Cardiac septum (tissue), 1 donor: ENCODE measurements at regions not wholly inside any gene's neighbourhood (a gene's known extent, or its start where the extent isn't known, plus 50 kb on each side); places are given as distances from the start of the nearest gene placed in this dataset.

ENCODE experiments used
- DNase-seq: peaks from one replicate; pipeline ENCODE4 v3.0.0-alpha.2; 2020; ENCODE audit warnings: low spot score
- intact Hi-C: fragments of 100-400 bp; cut with DNase I; formaldehyde crosslinking; loops from one replicate; pipeline ENCODE4 v1.14.0; 2022
- donor health status: DM: no; HTN: no; CAD: no.

DNA sequence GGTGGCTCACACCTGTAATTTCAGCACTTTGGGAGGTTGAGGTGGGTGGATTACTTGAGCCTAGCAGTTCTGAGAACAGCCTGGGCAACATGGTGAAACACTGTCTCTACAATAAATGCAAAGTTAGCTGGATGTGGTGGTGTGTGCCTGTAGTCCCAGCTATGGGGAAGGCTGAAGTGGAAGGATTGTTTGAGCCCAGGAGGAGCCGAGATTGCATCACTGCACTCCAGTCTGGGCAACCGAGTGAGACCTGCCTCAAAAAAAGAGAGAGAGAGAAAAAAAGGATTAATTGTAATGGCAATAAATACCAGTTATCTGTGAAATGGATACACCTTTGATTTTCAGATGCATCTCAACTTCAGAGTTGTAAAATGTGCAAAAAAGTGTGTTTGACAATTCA is 58.8 kb downstream of the SPRY1 start:
- DNase-seq: no peak
- intact Hi-C loops: no loop called here

DNA sequence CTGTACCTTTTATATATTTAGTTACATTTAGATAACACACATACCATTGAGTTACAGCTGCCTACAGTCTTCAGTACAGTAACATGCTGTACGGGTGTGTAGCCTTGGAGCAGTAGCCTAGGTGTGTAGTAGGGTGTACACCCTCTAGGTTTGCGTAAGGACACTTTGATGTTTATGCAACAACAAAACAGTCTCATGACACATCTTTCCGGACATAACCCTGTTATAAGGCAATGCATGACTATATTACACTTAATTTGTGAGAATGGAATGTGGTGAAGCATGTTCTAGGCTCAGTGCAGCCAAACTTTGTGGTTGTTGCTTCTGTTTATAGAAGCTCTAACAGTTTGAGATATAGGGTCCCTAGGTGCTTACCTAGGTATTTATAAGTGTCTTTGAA is 65.4 kb downstream of the SPRY1 start:
- intact Hi-C loops: no loop called here

GRCh38 chr4:123463869-123464268 is 67.3 kb downstream of the SPRY1 start:
- DNase-seq: no peak
- intact Hi-C loops: no loop called here

More for the DNA sequence above, 65.4 kb downstream of the SPRY1 start:
- DNase-seq: no peak

DNA sequence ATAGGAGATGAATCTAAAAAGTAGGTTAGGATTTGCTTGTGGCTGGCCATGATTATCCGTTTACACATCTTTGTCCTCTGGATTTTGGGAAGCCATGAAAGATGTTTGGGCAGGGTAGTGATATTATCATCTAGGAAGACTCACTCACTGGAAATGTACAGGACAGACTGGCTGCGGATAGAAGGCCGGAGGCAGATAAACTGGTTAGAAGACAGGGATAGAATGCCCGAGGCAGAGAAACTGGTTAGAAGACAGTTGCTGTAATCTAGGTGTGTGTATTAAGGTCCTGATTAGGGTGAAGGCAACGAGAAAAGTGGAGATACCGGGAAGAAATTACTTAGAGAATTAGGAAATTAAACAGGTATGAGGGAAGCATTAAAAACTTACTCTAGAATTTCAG is 68.8 kb downstream of the SPRY1 start:
- DNase-seq: no peak
- intact Hi-C loops: no loop called here

DNA sequence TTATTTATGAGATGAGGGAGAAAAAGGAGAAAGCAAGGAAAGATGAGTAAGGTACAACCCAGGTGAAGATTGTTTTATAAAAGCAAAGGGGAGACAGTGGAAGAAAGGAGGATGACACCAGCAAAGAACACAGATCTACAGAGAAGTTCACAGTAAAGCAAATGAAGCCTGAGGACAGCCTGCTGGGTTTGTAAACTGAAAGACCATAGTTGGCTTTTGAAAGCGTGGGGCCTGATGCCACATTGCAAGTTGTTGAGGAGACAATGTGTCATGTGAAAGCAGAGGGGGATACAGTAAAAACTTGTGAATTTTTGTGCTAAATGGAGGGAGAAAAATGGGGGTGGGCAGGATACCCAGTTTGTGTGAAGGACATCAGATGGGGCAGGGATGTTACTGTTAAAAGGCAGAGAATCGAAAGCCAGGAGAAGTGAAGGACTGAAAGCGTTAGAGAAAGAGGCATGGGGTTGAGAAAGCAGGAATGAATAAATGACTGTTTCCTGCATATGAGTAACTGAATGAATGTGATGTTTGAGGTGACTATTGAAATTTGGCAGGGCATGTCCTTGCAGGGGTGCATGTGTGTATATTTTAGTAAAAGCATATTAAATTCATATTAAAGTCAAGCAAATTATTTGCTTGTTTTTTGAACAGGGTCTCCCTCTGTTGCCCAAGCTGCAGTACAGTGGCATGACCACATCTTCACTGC is 69.6 kb downstream of the SPRY1 start:
- intact Hi-C loops: no loop called here
- no peak for DNase-seq

DNA sequence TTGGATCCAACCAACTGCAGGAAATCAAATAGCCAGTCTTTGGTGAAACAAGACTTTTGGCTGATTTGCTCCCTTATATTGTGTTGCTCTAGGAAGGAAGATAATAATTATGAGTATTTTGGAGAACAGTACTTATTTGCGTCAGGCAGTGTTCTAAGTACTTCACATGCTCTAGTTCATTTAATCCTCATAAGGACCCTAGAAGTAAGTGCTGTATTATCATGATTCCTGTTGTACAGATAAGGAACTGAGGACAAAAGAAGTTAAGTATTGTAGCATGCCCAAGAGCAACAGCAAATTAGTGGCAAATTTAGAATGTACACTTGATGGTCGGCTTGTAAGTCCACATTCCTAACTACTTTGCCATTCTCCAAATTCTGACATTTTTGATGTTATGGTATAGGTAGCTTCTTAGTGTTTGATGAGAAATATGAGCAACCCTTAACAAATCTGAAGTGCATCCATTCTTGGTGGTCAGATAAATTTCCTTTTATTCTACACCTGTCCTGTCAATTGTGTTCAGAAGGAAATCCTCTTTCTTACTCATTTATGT is 72.0 kb downstream of the SPRY1 start:
- no peak for DNase-seq
- intact Hi-C loops: no loop called here

GRCh38 chr4:123469245-123469644 is 72.7 kb downstream of the SPRY1 start:
- DNase-seq: no peak
- intact Hi-C loops: no loop called here

DNA sequence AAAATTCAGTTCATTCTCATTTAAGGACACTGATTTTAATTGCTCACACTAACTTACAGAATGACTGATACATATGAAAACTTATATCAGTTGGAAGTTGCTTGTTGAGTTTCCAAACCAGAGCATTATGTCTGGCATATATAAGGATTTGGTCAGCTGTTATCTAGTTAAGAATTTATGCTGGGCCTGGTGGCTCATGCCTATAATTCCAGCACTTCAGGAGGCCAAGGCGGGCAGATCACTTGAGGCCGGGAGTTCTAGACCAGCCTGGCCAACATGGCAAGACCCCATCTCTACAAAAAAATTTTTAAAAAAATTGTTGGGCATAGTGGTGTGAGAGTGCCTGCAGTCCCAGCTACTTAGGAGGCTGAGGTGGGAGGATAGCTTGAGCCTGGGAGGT is 73.1 kb downstream of the SPRY1 start:
- intact Hi-C loops: no loop called here
- DNase-seq: no peak

GRCh38 chr4:123470640-123471039 is 74.0 kb downstream of the SPRY1 start:
- intact Hi-C loops: no loop called here
- no peak for DNase-seq

- intact Hi-C loops: no loop called here
- DNase-seq: no peak
Observed at GRCh38 chr4:123471655-123472369, 75.2 kb downstream of the SPRY1 start.

GRCh38 chr4:123474817-123475216 is 78.2 kb downstream of the SPRY1 start:
- DNase-seq: no peak

GRCh38 chr4:123476089-123476488 is 79.5 kb downstream of the SPRY1 start:
- no peak for DNase-seq
- intact Hi-C loops: no loop called here

More at GRCh38 chr4:123474817-123475216, 78.2 kb downstream of the SPRY1 start:
- intact Hi-C loops: no loop called here

DNA sequence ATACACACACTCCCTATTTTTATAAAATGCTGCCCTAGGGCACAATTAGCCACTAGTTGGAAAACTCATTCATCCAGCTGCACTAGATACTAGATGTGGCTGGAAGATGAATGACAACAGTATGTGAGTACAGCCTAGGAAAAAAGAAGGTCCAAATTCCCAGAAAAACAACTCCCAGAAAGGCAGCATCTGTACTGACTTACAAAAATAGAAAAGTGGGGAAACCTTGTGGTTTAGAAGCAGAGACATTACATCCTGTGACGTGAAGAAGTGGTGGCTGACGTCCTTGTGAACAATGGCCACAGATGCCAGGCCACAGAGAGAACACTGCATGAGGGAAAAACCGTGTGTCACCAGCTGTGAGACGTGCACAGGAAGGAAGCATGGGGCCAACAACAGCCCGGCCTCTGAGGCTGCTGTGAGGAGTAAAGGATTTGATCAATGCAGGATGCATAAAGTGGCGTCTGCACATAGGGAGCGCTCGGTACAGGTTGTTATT is 81.2 kb downstream of the SPRY1 start:
- no peak for DNase-seq
- intact Hi-C loops: no loop called here

DNA sequence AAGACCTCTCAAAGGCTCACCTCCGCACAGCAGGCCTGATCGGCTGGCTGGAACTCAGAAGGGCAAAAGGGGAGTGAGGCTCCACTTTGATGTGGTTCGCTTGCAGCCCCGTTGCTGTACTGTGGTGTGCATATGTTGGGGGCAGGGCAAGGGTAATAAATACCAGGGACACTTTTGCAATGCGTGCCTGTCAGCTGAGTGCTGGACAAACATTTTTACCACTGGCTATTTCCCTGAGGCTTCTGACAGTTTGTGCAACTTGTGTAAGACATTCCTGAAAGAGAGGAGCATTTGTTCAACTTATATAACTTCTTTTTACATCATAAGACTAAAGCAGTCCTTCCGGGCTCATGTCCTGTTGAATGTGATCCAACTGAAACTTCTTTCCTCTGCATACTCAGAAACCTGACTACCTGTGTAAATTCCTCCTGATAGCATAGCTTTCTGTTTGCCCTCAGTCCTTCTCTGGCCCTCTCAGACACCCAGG is 82.3 kb downstream of the SPRY1 start:
- intact Hi-C loops: no loop called here
- no peak for DNase-seq

GRCh38 chr4:123479944-123480343 is 83.3 kb downstream of the SPRY1 start:
- intact Hi-C loops: no loop called here
- no peak for DNase-seq

DNA sequence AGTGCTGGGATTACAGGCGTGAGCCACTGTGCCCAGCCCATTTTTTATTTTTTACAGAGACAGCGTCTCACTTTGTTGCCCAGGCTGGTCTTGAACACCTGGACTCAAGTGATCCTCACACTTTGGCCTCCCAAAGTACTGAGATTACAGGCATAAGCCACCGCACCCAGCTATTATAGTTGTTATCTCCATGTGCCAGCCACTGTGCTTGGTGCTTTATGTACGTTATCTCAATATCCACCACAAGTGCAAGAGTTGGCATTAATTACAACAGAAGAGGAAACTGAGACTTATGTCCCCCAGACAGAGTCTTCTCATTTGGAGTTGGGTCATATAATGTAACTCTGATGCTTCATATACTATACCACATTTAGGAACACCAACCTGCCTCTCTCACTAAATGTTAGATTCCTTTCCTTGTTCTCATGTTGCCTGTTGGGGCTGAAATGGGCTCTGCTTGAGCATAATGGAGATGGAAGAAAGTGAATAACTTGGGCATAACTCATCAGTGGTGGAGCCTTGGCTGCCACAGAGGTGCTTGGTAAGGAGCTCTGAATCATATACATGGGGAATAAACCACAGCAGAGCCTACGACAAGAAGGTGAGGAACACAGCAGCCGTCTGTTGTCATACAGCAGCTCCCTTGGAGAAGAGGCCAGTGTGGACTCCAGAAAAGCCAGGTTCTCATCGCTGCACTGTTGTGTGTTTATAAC is 84.3 kb downstream of the SPRY1 start:
- DNase-seq: no peak
- intact Hi-C loops: no loop called here

DNA sequence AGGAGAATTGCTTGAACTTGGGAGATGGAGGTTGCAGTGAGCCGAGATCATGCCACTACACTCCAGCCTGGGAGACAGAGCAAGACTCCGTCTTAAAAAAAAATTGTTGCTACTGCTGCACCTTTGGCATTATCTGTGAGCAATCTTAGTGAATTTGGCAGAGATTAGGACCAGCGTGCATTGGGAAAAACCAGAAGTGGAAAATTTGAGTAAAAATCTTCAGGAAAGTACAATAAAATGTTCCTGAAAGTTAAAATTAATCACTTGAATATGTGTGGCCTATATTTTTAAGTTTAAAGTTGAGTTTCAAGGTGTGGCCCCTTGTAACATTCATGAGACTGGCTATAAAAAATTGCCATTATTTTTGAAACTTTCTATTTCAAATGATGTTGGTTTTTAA is 85.1 kb downstream of the SPRY1 start:
- intact Hi-C loops: no loop called here
- no peak for DNase-seq

DNA sequence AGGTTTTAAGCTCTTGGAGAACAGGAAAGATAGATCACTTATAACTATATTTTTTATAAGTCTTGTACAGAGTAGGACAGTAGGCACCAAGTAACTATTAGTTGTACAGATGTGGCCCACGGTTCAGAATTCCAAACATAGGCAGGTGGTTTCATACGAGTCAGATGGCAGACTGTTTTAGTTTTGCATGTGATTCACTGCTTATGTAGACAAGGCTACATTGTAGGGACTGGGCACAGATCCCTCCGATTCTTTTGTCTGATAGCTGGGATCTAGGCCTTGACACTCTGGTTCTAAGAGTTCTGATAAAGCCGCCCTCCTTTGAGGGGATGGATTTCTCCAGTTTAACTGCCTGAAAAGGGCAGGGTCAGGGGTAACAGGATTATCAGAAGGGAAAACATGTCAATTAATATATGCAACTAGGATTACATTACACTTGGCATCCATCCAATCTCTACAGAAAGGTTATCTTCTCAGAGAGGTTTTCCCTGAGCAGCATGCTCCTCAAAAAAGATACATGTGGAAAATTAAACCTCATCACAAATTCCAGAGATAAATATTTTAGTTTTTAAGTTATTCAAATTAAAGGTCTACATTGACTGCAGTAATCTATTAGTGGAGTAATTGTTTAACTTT is 87.8 kb downstream of the SPRY1 start:
- intact Hi-C loops: no loop called here

GRCh38 chr4:123485601-123486000 is 89.0 kb downstream of the SPRY1 start:
- no peak for DNase-seq
- intact Hi-C loops: no loop called here

More for the DNA sequence above, 87.8 kb downstream of the SPRY1 start:
- no peak for DNase-seq

GRCh38 chr4:123488916-123489315 is 92.3 kb downstream of the SPRY1 start:
- no peak for DNase-seq
- intact Hi-C loops: no loop called here
